ENCODE measurements at regions not wholly inside any gene's neighbourhood (a gene's known extent, or its start where the extent isn't known, plus 50 kb on each side); places are given as distances from the start of the nearest gene placed in this dataset.

GRCh38 chr17:74123866-74124444 is 79.5 kb upstream of the RPL38 start:
- TF ChIP-seq CREB1 (CRISPR knock-in tag; IDR thresholded peaks at IDR 0.05): no peak
- no peak for TF ChIP-seq ZNF423 (CRISPR knock-in tag; IDR thresholded peaks at IDR 0.05)
- TF ChIP-seq JUN (CRISPR knock-in tag; IDR thresholded peaks at IDR 0.05): no peak
- no peak for TF ChIP-seq CTCF (IDR thresholded peaks at IDR 0.05)
- no peak for TF ChIP-seq HMGXB4 (CRISPR knock-in tag; IDR thresholded peaks at IDR 0.05)
